Suppressor macrophage (primary cell): ENCODE measurements at regions not wholly inside any gene's neighbourhood (a gene's known extent, or its start where the extent isn't known, plus 50 kb on each side); places are given as distances from the start of the nearest gene placed in this dataset.
"Not testable (repeated sequence)": the region's sequence is repeated elsewhere in the genome, so short reads cannot be mapped to it uniquely, and the experiment has no call there.

Experiments
- DNase-seq, 4 experiments: peaks; one replicate each; pipeline ENCODE4 v3.0.0-alpha.2; 2020 to 2022

- peak in 3 of 4 experiments; percentile 3 to 40 (median 19) for DNase-seq
These were observed 55.3 kb downstream of the RPL10L start for GRCh38 chr14:46596236-46596635.

- DNase-seq = peak in 1 of 4 experiments; percentile 7
These were observed 68.8 kb downstream of the RPL10L start for GRCh38 chr14:46582826-46583225.

GRCh38 chr14:46581036-46581671 is 70.4 kb downstream of the RPL10L start:
- peak; percentile 56 to 77 (median 64) for DNase-seq

GRCh38 chr14:46574978-46575375 is 76.6 kb downstream of the RPL10L start:
- no peak for DNase-seq

DNA sequence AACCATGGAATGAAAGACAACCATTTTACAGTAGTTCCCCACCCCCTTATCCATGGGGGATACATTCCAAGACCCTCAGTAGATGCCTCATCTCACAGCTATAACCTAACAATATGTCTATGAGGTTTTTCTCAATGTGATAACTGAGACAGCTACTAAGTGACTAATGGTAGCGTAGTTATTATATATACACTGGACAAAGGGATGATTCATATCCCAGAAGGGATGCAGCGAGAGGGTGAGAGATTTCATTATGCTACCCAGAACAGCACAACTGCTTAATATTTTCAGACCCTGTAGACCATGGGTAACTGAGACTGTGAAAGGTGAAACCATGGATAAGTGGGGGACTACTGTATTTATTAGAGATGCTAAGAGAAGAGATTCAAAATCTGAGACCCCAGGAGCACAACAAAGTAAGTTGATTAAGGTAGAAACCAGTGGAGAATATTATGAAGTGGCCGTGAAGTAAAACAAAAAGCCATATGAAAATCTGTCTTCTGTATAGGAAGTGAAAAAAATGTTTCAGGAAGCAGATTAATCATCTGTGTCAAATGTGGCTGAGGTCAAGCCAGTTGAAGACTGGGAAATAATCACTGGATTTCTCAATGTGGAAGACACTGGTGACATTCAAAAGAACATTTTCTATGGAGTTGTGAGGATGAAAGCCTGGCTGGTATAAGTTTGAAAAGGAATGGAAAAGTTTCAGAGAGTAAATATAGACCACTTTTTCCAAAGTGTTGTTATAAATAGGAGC is 77.2 kb downstream of the RPL10L start:
- peak; percentile 3 to 67 (median 38) for DNase-seq

DNA sequence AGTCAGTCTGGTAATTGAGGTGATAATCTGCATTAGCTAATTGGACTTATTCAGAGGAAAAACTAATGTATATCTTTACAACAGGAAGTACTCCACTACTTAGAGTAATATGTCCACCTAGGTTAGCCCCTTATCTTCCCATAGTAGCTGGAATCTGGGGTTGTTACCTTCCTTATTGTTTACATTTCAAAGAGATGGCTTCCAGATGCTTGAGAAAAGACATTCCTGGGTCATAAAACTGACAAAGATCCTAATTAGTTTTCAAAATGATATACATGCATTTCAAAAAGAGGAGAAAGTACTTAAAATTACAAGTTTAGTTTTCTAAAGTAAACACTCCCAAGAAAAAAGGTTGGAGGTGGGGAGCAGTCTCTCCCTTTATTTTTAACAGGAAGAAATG is 78.1 kb downstream of the RPL10L start:
- no peak for DNase-seq

DNA sequence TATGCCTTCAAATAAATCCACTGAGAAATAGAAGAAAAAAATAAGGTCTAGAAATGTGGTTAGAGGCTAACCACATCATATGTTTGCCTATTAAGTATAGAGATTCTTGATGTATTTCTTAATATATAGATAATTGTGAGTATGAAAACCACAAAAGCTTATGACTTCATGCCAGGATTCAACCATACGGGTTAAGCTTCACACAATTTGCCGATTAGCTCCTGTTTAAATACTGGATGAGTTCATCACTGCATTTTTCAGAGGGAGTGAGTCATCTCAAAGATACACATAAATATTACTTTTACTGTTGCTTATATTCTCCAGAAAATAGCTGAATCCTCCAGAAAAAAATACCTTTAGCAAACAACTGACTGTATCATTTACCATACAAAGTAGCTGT is 79.6 kb downstream of the RPL10L start:
- DNase-seq = no peak

GRCh38 chr14:46568161-46568560 is 83.4 kb downstream of the RPL10L start:
- not testable (repeated sequence) for DNase-seq

- no peak for DNase-seq
These were observed 100.7 kb downstream of the RPL10L start for GRCh38 chr14:46550836-46551235.

- no peak for DNase-seq
These were observed 110.6 kb downstream of the RPL10L start for GRCh38 chr14:46540986-46541385.

GRCh38 chr14:46519121-46519520 is 132.5 kb downstream of the RPL10L start:
- no peak for DNase-seq

- not testable (repeated sequence) for DNase-seq
These were observed 142.8 kb downstream of the RPL10L start for GRCh38 chr14:46508752-46509151.

- DNase-seq = no peak
These were observed 152.1 kb downstream of the RPL10L start for GRCh38 chr14:46499521-46499920.

GRCh38 chr14:46496409-46496808 is 155.2 kb downstream of the RPL10L start:
- no peak for DNase-seq

DNA sequence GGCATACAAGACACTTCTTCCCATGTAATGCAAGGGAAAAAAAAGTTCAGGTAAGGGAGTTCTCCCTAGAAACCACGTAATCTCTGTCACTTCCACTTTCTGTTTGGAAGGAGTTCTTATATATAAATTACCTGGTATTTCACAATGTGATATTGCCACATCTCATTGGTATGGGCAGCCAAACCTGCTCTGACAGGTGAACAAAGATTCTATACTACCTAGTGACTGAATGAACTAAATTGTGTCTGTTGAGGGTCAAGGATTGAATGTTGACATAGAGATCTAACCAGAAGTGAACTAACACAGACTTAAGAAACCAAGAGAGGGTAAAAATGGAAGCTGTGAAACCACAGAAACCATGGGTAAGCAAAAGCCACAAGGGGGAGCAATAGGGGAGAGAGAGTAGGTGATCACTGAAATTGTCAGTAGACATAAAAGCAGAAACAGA is 161.3 kb downstream of the RPL10L start:
- DNase-seq = peak; percentile 16 to 36 (median 24)

DNA sequence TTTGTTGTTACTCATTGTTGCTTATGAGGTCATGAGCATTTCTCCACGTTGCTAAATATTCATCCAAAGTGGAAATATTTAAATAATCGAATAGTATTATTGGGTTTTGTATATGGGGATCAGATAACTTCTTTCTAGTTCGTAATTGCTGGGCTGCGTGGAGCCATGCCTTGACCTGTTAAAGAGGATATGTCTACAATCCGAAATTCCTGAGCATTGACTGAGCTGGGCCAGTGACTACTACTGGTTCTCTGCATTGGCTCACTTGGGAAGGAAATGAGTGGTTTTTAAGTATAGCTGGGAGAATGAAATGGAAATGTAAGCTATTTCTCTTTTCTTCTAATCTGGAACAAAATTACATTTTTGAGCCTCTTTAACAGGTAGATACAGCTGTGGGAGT is 163.2 kb downstream of the RPL10L start:
- DNase-seq = no peak

DNA sequence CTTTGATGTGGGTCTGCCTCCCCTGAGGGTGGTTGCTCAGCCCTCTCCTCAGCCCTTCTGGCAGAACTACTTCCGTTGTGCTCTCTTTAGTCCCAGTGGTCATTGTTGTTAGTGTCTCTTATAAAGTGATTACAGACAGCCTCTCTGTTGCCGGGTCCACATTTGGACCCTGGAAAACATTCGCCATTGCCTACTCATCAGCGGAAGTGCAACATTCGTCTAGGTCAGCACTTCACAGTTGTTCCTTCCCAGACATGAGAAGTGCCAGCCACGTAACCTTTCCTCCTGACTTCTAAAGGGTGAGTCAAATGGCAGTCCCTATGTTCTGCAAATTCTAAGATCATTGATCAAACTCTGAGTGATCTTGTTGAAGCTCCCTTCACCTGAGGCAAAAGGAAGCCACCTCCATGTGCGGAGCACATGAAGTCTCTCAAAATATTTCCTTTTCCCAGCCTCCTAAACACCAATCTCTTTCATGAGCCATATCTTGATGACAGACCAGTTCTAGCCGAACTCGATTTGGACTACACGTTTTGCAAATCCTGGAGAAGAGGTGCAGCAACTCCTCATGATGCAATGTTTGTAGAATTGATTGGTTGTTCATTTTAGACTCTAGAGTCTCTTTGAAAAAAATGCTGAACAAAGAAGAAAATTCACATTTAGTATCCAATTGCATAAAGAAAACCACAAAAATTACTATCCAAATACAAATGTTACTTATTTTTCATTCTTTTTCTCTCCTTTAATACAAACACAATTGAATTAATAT is 163.8 kb downstream of the RPL10L start:
- DNase-seq = no peak

- no peak for DNase-seq
These were observed 169.4 kb downstream of the RPL10L start for GRCh38 chr14:46482200-46482599.

- DNase-seq = no peak
These were observed 170.8 kb downstream of the RPL10L start for GRCh38 chr14:46480817-46481216.

GRCh38 chr14:46472261-46472660 is 179.3 kb downstream of the RPL10L start:
- DNase-seq = no peak

DNA sequence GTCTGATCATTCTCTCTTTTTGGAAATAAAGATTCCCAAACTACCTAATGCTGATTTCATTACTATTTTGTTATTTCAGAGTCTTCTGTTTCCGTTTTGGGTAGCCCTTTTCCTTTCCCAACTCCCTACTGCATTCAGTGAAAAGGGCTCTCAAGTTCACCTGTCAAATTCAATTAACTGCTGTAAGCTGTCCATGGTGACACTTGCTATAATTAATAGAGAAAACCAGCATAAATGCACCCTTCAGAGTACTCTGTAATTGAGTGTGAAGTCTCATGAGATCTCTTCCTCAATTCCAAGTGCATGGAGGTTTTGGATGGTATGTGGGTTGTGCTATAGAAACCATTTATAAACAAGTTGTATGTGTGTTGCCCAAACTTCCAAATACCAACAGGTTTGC is 187.2 kb downstream of the RPL10L start:
- DNase-seq = no peak

GRCh38 chr14:46451800-46452199 is 199.8 kb downstream of the RPL10L start:
- DNase-seq = no peak

DNA sequence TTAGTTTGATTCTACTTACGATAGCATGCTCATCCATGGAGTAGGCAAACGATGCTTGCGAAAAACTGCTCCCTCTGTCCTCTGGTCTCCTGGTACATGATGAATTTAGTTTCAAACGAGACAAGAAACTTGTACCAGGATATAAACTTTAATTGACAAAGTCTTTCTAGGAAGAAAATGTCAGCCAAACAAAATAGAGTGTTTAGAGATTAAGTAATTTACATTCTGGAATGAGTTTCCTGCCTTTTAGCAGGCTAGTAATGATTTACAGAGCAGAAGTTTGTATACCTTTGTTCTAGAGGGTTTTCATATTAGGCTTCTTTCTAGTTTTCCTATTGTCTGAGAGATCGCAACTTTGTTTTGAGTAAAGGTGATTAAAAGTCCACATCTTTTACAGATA is 206.9 kb downstream of the RPL10L start:
- no peak for DNase-seq
